ENCODE measurements at regions not wholly inside any gene's neighbourhood (a gene's known extent, or its start where the extent isn't known, plus 50 kb on each side); places are given as distances from the start of the nearest gene placed in this dataset.

DNA sequence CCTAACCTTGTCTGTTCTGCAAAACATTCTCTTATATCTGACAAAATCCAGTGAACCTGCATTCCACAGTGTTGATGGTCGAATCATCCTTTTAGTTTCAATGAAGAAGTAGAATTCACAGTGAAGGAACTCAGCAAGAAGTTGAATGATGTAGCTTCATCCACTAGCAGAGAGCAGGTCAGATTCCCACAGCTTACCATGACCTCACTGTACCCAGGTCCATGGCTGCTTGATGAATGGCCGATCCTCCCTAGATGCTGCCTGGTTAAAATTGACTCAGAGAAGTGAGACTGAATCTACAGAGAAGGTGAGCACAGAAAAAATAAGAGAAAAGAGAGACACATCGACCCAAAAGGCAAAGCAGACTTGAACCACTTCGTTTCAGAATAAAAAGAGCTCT, 906.0 kb upstream of the CHAC2 start:
- WGBS, 2 experiments (ENCODE audit: insufficient coverage in 1 of 2, insufficient read length in 1 of 2), result 95 to 96% methylated on average over 3 to 4 of the region's 4 CpGs
- H3K27me3 Mint-ChIP-seq (ENCODE audit: insufficient read depth), result no peaks in the 10 kb centered on the region

DNA sequence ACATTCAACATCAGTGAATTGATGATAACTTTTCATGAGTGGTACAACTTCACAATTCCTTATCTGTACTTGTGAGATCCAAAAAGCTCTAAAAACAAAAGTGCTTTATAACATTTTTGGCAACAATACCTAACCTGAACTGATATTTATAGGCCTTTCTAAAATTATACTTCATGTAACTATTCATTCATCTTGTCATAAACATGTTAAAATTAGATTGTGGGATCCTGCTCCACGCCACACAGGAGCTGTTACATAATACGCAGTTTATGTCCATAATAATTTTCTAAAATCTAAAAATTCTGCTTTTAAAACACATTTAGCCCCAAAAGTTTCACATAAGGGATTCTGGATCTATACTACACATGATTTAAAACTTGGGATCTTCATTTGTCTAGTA, 908.5 kb upstream of the CHAC2 start:
- no peak overlapping the region for H3K27ac ChIP-seq (ENCODE audit: low read depth, low read length)
- no peaks in the 10 kb centered on the region for H3K27me3 Mint-ChIP-seq (ENCODE audit: insufficient read depth)
- H3K36me3 ChIP-seq (ENCODE audit: control insufficient read depth, insufficient read depth, low read length), result no peaks in the 10 kb centered on the region
- TF ChIP-seq, protein P1, sequence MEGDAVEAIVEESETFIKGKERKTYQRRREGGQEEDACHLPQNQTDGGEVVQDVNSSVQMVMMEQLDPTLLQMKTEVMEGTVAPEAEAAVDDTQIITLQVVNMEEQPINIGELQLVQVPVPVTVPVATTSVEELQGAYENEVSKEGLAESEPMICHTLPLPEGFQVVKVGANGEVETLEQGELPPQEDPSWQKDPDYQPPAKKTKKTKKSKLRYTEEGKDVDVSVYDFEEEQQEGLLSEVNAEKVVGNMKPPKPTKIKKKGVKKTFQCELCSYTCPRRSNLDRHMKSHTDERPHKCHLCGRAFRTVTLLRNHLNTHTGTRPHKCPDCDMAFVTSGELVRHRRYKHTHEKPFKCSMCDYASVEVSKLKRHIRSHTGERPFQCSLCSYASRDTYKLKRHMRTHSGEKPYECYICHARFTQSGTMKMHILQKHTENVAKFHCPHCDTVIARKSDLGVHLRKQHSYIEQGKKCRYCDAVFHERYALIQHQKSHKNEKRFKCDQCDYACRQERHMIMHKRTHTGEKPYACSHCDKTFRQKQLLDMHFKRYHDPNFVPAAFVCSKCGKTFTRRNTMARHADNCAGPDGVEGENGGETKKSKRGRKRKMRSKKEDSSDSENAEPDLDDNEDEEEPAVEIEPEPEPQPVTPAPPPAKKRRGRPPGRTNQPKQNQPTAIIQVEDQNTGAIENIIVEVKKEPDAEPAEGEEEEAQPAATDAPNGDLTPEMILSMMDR (conservative IDR thresholded peaks at IDR 0.05), result no peak
- H3K4me3 ChIP-seq (ENCODE audit: low read length), result no peak overlapping the region
- no peaks in the 10 kb centered on the region for H3K27me3 ChIP-seq (ENCODE audit: control insufficient read depth, insufficient read depth, low read length, poor library complexity, severe bottlenecking)
- H3K4me3 Mint-ChIP-seq, result no peak overlapping the region
- H3K9me3 ChIP-seq (ENCODE audit: control insufficient read depth, low read length), result no peaks in the 10 kb centered on the region
- H3K9me3 Mint-ChIP-seq, result no peaks in the 10 kb centered on the region
- no peak overlapping the region for H3K27ac Mint-ChIP-seq
- WGBS, 2 experiments (ENCODE audit: insufficient coverage in 1 of 2, insufficient read length in 1 of 2), result 84 to 100% methylated on average over 2 of the region's 2 CpGs
- H3K9ac ChIP-seq (ENCODE audit: extremely low read depth, low read length, poor library complexity, severe bottlenecking), result no peak overlapping the region
- H3K36me3 Mint-ChIP-seq (ENCODE audit: low read depth), result no peaks in the 10 kb centered on the region
- DNase-seq, result no peak
- H3K4me1 ChIP-seq (ENCODE audit: control insufficient read depth, insufficient read depth, low read length), result no peaks in the 10 kb centered on the region
- no peaks in the 10 kb centered on the region for H3K4me1 Mint-ChIP-seq

More for the DNA sequence above, 906.0 kb upstream of the CHAC2 start:
- Histone ChIP-seq H3K4me1 (ENCODE audit: control insufficient read depth, insufficient read depth, low read length) (no peaks in the 10 kb centered on the region), H3K4me3 (ENCODE audit: low read length) (no peak overlapping the region), H3K27ac (ENCODE audit: low read depth, low read length) (no peak overlapping the region), H3K27me3 (ENCODE audit: control insufficient read depth, insufficient read depth, low read length, poor library complexity, severe bottlenecking) (no peaks in the 10 kb centered on the region), H3K9me3 (ENCODE audit: control insufficient read depth, low read length) (no peaks in the 10 kb centered on the region), H3K36me3 (ENCODE audit: control insufficient read depth, insufficient read depth, low read length) (no peaks in the 10 kb centered on the region), H3K9ac (ENCODE audit: extremely low read depth, low read length, poor library complexity, severe bottlenecking) (no peak overlapping the region)
- TF ChIP-seq, protein P1 (conservative IDR thresholded peaks at IDR 0.05), result no peak
- Mint-ChIP-seq H3K36me3 (ENCODE audit: low read depth) (no peaks in the 10 kb centered on the region), H3K4me1 (no peaks in the 10 kb centered on the region), H3K4me3 (no peak overlapping the region), H3K9me3 (no peaks in the 10 kb centered on the region), H3K27ac (no peak overlapping the region)
- DNase-seq, result no peak

DNA sequence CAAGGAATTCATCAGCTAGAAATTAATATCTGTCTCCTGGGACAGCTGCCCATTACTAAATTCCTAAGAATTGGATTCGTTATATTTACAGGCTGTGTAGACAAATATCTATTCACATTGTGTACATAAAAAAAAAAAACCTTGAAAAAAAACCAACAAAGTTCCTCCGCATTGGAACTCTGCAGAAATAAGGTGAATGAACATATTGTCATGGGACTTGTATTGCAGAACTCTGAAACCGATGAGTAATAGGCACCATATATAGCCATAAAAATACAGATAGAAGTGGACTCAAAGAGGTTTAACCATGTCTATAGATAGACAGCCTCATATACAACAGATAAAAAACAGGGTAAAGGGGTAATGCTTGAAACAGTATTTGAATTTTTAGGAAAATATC, 909.9 kb upstream of the CHAC2 start:
- Mint-ChIP-seq H3K27ac (no peak overlapping the region), H3K9me3 (no peaks in the 10 kb centered on the region), H3K4me1 (no peaks in the 10 kb centered on the region), H3K36me3 (ENCODE audit: low read depth) (no peaks in the 10 kb centered on the region), H3K4me3 (no peak overlapping the region), H3K27me3 (ENCODE audit: insufficient read depth) (no peaks in the 10 kb centered on the region)
- Histone ChIP-seq H3K9me3 (ENCODE audit: control insufficient read depth, low read length) (no peaks in the 10 kb centered on the region), H3K27ac (ENCODE audit: low read depth, low read length) (no peak overlapping the region), H3K4me3 (ENCODE audit: low read length) (no peak overlapping the region), H3K9ac (ENCODE audit: extremely low read depth, low read length, poor library complexity, severe bottlenecking) (no peak overlapping the region), H3K4me1 (ENCODE audit: control insufficient read depth, insufficient read depth, low read length) (no peaks in the 10 kb centered on the region), H3K27me3 (ENCODE audit: control insufficient read depth, insufficient read depth, low read length, poor library complexity, severe bottlenecking) (no peaks in the 10 kb centered on the region), H3K36me3 (ENCODE audit: control insufficient read depth, insufficient read depth, low read length) (no peaks in the 10 kb centered on the region)
- DNase-seq, result no peak
- 86 to 100% methylated on average over 1 to 3 of the region's 3 CpGs for WGBS, 2 experiments (ENCODE audit: insufficient coverage in 1 of 2, insufficient read length in 1 of 2)
- TF ChIP-seq, protein P1 (conservative IDR thresholded peaks at IDR 0.05), result no peak
